GM19240 (cell line): ENCODE measurements at regions not wholly inside any gene's neighbourhood (a gene's known extent, or its start where the extent isn't known, plus 50 kb on each side); places are given as distances from the start of the nearest gene placed in this dataset.
"Not testable (repeated sequence)": the region's sequence is repeated elsewhere in the genome, so short reads cannot be mapped to it uniquely, and the experiment has no call there.

Experiments
- DNase-seq: peaks from one replicate; pipeline ENCODE4 v3.0.0; 2011; ENCODE audit warnings: low spot score; ENCODE audit not compliant: insufficient read length

- DNase-seq, result no peak
Measured at GRCh38 chr7:108627476-108628051, 57.9 kb downstream of the DNAJB9 start.

- no peak for DNase-seq
Measured at GRCh38 chr7:108628678-108629077, 59.0 kb downstream of the DNAJB9 start.

DNA sequence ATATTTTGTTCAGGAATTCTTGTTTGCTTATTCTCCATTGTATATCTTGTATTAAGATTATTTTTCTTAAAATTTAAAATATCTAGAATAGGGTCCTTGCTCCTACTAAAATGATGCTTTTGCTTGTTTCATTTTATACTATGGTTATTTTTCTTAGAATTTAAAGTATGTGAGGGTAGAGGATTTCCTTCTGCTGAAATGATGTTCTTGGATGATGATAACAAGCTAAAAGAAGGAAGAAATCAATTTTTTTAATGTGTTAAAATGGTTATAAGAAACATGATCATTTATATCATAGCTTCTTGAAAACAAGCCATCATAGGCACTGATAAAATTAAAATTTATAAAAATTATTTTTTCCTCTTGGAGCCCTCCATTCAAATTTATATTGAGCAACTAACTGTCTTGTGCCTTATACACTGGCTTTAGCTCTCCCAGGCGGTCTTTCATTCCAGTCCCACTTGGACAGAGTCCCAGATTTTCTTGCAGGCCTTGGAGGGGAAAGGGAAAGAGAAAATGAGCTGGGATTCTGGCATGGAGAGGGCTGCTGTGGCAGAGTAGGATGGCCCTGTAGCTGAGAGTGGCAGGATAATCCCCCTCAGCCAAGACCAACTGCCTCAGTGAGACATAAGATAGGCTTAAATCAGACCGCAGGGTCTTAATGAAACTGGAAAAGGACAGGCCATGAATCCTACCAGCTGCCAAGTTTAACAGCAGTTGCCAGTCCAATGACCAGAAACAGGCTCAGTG, 60.2 kb downstream of the DNAJB9 start:
- no peak for DNase-seq

GRCh38 chr7:108634036-108634435, 64.4 kb downstream of the DNAJB9 start:
- no peak for DNase-seq

DNA sequence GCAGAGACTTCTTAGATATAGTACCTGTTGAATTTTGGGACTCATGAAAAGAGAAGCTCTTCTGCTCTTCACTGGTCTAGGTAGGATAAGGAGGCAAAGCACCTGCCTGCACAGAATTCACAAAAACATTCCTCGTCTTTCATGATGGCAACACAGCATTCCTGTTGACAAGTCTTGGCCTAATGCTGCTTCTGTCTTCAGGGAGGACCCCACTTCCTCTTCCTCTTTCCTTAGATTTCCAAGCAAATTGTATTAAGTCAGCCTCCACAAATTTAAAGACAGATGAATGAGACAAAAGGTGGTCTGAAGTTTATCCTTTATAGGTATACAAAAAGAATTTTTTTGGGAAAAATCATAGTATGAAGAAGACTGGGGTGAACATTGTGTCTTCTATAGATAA, 64.9 kb downstream of the DNAJB9 start:
- no peak for DNase-seq

DNA sequence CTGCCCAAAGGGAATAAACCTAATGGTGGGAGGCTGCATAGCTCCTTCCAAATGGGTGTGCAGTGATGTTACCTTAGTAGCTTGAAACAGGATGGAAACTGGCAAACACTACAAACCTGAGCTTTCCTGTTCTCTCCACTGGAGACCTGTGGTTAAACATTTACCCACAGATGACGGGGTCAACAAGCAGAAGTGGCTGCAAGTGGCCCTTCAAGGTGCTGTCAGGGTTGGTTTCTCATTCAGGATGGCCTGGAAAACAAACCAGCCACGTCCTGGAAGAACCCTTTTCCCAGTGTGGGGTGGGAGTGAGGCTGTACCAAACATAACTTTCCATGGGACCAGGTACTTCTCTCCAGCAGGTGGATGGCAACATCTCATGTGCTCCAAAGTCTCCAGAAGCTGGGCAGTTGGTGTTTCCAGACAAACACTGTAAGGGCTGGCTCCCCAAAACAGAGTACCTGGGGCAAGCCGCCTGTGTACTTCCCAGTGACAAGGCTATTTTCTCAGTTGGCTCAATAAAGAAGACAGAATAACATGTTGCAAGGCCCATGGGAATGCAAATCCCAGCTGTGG, 67.5 kb downstream of the DNAJB9 start:
- DNase-seq, result no peak

DNA sequence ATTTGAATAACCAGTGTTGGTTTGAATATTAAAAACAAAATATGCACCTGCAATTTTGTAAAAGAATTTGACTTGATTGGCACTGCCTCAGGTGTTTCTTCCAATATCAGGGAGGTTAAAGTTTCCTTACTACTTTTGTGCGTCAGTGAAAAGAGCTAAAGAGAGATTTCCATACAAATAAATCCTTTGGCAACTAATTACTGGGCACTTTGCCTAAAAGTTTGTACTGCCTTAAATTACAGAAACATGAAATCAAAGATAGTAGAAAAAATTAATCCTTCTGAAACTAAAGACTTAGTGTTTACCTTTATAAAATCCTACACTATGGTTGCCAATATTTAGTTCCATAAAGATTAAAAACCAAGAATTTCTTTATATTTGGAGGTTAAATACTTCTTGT, 72.5 kb downstream of the DNAJB9 start:
- DNase-seq, result no peak

DNA sequence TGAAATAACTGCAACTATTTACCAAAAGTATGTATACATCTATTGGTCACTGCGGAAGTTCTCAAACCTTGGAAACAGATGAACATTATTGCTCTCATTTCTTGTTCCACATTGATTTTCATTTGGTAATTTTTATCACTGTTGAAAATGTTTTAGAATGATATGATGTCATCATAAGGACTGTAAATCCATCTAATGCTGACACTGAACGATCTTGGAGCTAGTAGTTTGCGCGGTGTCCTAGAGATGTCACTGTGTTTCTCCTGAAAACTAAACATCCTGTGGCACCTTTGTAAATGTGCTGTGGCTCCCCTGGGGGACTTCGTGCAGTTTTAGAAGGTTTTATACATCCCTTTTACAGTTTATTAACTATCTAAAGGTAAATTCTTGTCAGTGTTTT, 73.5 kb downstream of the DNAJB9 start:
- DNase-seq, result no peak

- no peak for DNase-seq
Measured at GRCh38 chr7:108648989-108649388, 79.3 kb downstream of the DNAJB9 start.

GRCh38 chr7:108650467-108650866, 80.8 kb downstream of the DNAJB9 start:
- no peak for DNase-seq

- DNase-seq, result no peak
Measured at GRCh38 chr7:108652886-108653285, 83.2 kb downstream of the DNAJB9 start.

GRCh38 chr7:108653526-108653925, 83.9 kb downstream of the DNAJB9 start:
- DNase-seq, result no peak

GRCh38 chr7:108657140-108657726, 87.6 kb downstream of the DNAJB9 start:
- DNase-seq, result not testable (repeated sequence)

- no peak for DNase-seq
Measured at GRCh38 chr7:108659261-108659660, 89.6 kb downstream of the DNAJB9 start.

DNA sequence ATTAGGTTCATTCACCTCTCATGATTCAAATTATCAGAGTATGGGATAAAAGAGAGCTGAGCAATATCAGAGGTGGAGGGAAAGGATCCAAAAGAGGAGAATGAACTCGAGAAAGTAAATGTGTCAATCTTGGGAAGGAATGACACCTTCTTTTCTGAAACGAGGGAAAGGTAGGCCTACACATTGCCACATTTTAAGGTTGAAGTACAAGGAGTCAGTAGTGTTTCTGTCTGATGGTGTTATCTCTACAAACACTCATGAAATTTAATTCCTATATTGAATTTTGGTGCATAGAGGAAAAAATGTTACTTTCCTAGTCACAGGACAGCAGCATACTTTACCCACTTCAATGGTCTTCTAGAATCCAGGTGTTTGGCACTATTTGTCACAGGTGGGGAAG, 90.2 kb downstream of the DNAJB9 start:
- DNase-seq, result no peak

DNA sequence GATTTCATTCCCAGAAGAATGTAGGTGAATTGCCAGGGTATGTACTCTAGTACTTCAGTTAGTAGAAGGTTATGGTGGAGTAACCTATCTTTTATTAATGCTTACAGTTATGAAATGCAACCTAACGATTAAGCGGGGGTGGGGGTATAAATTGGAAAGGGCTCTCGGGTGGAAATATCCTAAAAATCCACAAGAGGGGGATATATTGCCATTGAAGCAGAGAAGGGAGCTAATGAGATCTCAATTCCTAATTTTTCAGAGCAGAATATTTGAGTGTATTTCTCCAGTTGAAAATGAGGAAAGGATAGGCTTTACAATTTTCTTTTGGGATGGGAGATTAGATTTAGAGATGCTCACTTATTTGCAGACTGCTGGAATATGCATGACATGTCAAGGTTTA, 90.8 kb downstream of the DNAJB9 start:
- no peak for DNase-seq

DNA sequence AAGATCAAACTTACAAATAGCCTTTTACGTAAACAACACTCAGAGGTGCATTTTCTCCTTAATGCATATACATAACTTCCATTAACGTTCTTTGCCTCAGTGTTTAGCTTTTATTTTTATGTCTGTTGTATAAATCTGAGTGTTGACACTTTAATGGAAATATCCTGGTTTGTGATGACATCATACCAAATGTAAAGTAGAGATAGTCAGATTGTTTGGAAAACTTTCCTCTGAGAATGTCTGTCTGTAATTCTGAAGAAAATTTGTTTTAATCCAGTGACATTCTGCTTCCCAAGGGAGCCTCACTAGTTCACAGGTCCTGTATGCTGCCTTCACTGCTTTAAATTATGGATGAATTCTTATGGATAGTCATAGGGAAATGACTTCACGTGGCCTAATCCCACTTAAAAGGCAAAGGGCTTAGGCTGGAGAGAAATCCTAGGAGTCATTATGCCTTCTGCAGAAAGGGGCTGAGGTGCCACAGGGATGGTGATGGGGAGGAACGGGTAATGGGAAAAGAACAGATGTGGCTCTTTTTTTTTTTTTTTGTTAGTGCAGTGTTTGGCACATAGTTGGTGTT, 93.2 kb downstream of the DNAJB9 start:
- DNase-seq, result no peak

GRCh38 chr7:108663701-108664100, 94.0 kb downstream of the DNAJB9 start:
- no peak for DNase-seq

DNA sequence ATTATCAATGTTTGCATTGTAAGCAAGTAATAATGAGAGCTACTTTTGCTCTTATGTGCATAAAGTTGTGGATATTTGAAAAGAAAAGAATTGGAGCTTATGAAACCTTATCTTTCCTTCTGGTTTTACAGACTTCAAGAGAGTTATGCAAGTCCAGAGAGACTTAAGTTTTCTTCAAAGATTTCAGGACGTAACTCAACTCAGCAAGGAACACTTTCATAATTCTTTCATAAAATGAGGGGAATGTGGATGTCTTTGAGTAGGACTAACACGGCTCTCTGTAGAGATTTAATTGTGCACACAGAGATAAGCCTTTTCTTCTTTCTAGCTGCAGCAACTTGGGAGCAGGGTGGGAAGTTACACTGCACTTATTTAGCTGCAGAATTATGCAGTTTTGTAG, 97.5 kb downstream of the DNAJB9 start:
- DNase-seq, result no peak

DNA sequence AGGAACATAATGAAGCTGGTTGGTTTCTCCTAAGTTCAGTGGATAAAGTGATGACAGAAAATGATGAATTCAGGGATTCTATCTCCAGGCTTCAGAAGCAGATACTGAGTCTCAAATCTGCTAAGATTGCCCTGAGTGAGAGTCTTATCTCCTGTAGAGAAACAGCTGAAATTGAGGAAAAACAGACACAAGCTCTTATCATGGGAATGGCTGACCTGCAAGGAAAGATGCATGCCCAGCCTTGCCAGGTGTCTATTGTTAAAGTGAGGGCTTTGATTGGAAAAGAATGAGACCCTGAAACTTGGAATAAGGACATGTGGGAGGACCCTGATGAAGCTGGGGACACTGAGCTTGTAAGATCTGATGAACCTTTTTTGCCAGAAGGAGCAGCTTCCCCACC, 100.3 kb downstream of the DNAJB9 start:
- DNase-seq, result no peak

DNA sequence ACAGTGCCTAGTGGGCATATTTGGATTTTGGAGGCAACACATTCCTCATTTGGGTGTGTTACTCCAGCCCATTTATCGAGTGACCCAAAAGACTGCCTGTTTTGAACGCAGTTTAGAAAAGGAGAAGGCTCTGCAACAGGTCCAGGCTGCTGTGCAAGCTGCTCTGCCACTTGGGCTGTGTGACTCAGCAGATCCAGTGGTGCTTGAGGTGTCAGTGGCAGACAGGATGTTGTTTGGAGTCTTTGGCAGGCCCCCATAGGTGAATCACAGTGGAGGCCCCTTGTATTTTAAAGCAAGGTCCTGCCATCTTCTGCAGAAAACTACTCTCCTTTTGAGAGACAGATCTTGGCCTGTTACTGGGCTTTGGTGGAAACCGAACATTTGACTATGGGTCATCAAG, 104.0 kb downstream of the DNAJB9 start:
- not testable (repeated sequence) for DNase-seq

- no peak for DNase-seq
Measured at GRCh38 chr7:108684629-108685028, 115.0 kb downstream of the DNAJB9 start.
